HK-2 (cell line): ENCODE measurements at regions not wholly inside any gene's neighbourhood (a gene's known extent, or its start where the extent isn't known, plus 50 kb on each side); places are given as distances from the start of the nearest gene placed in this dataset.

Source experiments
- DNase-seq: peaks from one replicate; pipeline ENCODE4 v3.0.0-alpha.2; 2018; ENCODE audit not compliant: unreplicated experiment

GRCh38 chr6:168883410-168884049, 370.1 kb downstream of the THBS2 start:
- DNase-seq = no peak

- DNase-seq = no peak
These were observed 373.4 kb downstream of the THBS2 start for GRCh38 chr6:168880271-168880670.

- DNase-seq = no peak
These were observed 375.8 kb downstream of the THBS2 start for GRCh38 chr6:168877821-168878282.

GRCh38 chr6:168876956-168877355, 376.7 kb downstream of the THBS2 start:
- no peak for DNase-seq

- DNase-seq = no peak
These were observed 377.7 kb downstream of the THBS2 start for GRCh38 chr6:168875811-168876576.

- DNase-seq = no peak
These were observed 379.0 kb downstream of the THBS2 start for GRCh38 chr6:168874637-168875036.

GRCh38 chr6:168873278-168874190, 380.1 kb downstream of the THBS2 start:
- no peak for DNase-seq

- DNase-seq = no peak
These were observed 381.9 kb downstream of the THBS2 start for GRCh38 chr6:168871642-168872315.

GRCh38 chr6:168870982-168871381, 382.7 kb downstream of the THBS2 start:
- no peak for DNase-seq

- DNase-seq = no peak
These were observed 386.2 kb downstream of the THBS2 start for GRCh38 chr6:168867247-168868102.

GRCh38 chr6:168866534-168866933, 387.1 kb downstream of the THBS2 start:
- no peak for DNase-seq

GRCh38 chr6:168865522-168865921, 388.1 kb downstream of the THBS2 start:
- no peak for DNase-seq

- DNase-seq = no peak
These were observed 388.8 kb downstream of the THBS2 start for GRCh38 chr6:168864541-168865460.

- no peak for DNase-seq
These were observed 390.2 kb downstream of the THBS2 start for GRCh38 chr6:168863467-168863866.

- DNase-seq = no peak
These were observed 391.2 kb downstream of the THBS2 start for GRCh38 chr6:168862346-168862980.

GRCh38 chr6:168860987-168861386, 392.7 kb downstream of the THBS2 start:
- DNase-seq = no peak

- DNase-seq = no peak
These were observed 393.3 kb downstream of the THBS2 start for GRCh38 chr6:168860341-168860740.

GRCh38 chr6:168858926-168859325, 394.7 kb downstream of the THBS2 start:
- no peak for DNase-seq

GRCh38 chr6:168856914-168857313, 396.7 kb downstream of the THBS2 start:
- DNase-seq = no peak
